ENCODE measurements at regions not wholly inside any gene's neighbourhood (a gene's known extent, or its start where the extent isn't known, plus 50 kb on each side); places are given as distances from the start of the nearest gene placed in this dataset.

DNA sequence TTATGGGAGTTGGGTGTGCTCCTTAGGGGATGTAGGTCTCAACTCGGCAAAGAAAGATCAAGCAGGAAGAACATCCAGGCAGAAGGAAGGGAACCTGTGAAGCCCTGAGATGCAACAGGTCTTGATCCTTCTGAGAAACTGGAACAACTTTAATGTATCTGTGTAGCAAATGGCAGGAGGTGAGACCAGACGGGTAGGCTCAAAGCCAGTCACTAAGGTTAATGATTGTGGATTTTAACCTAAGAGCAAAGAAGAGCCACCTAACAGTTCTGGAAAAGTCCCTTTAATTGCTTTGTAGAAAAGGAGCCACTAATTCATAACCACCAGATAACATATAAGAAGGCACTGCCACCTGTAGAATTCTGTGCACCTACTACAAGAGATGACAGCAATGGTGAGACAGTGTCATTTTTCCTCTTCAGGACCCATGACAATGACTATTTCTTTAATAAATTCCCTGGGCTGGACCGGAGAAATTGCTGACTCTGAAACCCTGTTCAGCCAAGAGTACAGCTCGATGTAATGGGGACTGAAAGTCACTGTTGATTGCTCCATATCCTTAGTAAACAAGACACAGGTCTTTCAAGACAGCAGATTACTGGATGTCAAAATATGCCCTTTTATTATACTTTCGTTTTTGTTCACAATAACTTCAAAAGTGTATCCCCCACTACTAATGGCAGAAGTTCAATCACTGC, 326.2 kb downstream of the CBLN4 start:
- TF ChIP-seq, protein P1, sequence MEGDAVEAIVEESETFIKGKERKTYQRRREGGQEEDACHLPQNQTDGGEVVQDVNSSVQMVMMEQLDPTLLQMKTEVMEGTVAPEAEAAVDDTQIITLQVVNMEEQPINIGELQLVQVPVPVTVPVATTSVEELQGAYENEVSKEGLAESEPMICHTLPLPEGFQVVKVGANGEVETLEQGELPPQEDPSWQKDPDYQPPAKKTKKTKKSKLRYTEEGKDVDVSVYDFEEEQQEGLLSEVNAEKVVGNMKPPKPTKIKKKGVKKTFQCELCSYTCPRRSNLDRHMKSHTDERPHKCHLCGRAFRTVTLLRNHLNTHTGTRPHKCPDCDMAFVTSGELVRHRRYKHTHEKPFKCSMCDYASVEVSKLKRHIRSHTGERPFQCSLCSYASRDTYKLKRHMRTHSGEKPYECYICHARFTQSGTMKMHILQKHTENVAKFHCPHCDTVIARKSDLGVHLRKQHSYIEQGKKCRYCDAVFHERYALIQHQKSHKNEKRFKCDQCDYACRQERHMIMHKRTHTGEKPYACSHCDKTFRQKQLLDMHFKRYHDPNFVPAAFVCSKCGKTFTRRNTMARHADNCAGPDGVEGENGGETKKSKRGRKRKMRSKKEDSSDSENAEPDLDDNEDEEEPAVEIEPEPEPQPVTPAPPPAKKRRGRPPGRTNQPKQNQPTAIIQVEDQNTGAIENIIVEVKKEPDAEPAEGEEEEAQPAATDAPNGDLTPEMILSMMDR (IDR thresholded peaks at IDR 0.05) = no peak
- no peak for TF ChIP-seq POLR2A (IDR thresholded peaks at IDR 0.05)
